ENCODE measurements at regions not wholly inside any gene's neighbourhood (a gene's known extent, or its start where the extent isn't known, plus 50 kb on each side); places are given as distances from the start of the nearest gene placed in this dataset.
A peak's percentile ranks its signal among the peaks of the same experiment; 100 is the strongest.
"Not testable (repeated sequence)": the region's sequence is repeated elsewhere in the genome, so short reads cannot be mapped to it uniquely, and the experiment has no call there.

- not testable (repeated sequence) for H3K36me3 ChIP-seq (ENCODE audit: insufficient read depth, low read length); H3K4me3 ChIP-seq (ENCODE audit: low read length); H2AFZ ChIP-seq (ENCODE audit: low read depth, low read length); H3K27me3 ChIP-seq (ENCODE audit: insufficient read depth, low read length); H3K4me1 ChIP-seq (ENCODE audit: insufficient read depth, low read length); H3K9me3 ChIP-seq (ENCODE audit: low read length)
These were observed 134.4 kb downstream of the FGF18 start for GRCh38 chr5:171553817-171554216.

DNA sequence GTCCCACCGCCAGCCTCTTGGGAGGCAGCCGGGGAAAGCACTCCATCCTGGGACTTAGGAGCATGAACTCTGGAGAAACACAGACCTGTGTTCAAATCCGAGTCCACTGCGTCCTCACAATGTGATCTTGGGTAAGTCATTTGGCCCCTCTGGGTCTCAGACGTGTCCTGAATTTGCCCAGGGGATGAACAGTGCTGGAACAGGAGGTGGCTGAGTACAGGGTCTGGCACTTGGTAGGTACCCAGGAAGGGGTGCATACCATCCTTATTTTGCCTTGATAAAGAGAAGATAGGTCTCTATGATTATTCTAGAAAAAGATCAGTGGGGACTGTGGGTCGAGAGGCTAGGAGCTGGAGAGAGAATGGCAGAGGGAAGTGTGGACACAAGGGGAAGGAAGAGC is 135.7 kb downstream of the FGF18 start:
- no peak overlapping the region for H3K4me3 ChIP-seq (ENCODE audit: low read length)
- H3K27me3 ChIP-seq (ENCODE audit: insufficient read depth, low read length): no peaks in the 10 kb centered on the region
- H3K36me3 ChIP-seq (ENCODE audit: insufficient read depth, low read length): no peaks in the 10 kb centered on the region
- no peak overlapping the region for H2AFZ ChIP-seq (ENCODE audit: low read depth, low read length)
- no peaks in the 10 kb centered on the region for H3K4me1 ChIP-seq (ENCODE audit: insufficient read depth, low read length)
- H3K9me3 ChIP-seq (ENCODE audit: low read length): no peaks in the 10 kb centered on the region

DNA sequence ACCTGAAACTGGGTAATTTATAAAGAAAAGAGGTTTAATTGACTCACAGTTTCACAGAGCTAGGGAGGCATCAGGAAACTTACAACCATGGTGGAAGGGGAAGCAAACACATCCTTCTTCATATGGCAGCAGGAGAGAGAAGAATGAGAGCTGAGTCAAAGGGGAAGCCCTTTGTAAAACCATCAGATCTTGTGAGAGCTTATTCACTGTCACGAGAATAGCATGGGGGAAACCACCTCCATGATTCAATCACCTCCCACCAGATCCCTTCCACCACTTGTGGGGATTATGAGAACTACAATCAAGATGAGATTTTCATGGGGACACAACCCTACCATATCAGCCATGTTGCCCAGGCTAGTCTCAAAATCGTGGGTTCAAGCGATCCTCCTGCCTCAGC is 143.4 kb downstream of the FGF18 start:
- Histone ChIP-seq H3K9me3 (ENCODE audit: low read length) (no peaks in the 10 kb centered on the region), H3K36me3 (ENCODE audit: insufficient read depth, low read length) (no peaks in the 10 kb centered on the region), H3K4me1 (ENCODE audit: insufficient read depth, low read length) (no peaks in the 10 kb centered on the region), H3K4me3 (ENCODE audit: low read length) (no peak overlapping the region), H2AFZ (ENCODE audit: low read depth, low read length) (no peak overlapping the region), H3K27me3 (ENCODE audit: insufficient read depth, low read length) (no peaks in the 10 kb centered on the region)

- Histone ChIP-seq H3K9me3 (ENCODE audit: low read length) (peaks cover 1% of the 10 kb centered on the region), H2AFZ (ENCODE audit: low read depth, low read length) (no peak overlapping the region), H3K4me1 (ENCODE audit: insufficient read depth, low read length) (peaks cover 3% of the 10 kb centered on the region), H3K27me3 (ENCODE audit: insufficient read depth, low read length) (no peaks in the 10 kb centered on the region), H3K4me3 (ENCODE audit: low read length) (no peak overlapping the region), H3K36me3 (ENCODE audit: insufficient read depth, low read length) (no peaks in the 10 kb centered on the region)
These were observed 148.9 kb downstream of the FGF18 start for GRCh38 chr5:171568389-171568788.

- Histone ChIP-seq H3K4me1 (ENCODE audit: insufficient read depth, low read length) (peaks cover 3% of the 10 kb centered on the region), H3K9me3 (ENCODE audit: low read length) (peaks cover 1% of the 10 kb centered on the region)
These were observed 149.7 kb downstream of the FGF18 start for GRCh38 chr5:171569065-171569712.

DNA sequence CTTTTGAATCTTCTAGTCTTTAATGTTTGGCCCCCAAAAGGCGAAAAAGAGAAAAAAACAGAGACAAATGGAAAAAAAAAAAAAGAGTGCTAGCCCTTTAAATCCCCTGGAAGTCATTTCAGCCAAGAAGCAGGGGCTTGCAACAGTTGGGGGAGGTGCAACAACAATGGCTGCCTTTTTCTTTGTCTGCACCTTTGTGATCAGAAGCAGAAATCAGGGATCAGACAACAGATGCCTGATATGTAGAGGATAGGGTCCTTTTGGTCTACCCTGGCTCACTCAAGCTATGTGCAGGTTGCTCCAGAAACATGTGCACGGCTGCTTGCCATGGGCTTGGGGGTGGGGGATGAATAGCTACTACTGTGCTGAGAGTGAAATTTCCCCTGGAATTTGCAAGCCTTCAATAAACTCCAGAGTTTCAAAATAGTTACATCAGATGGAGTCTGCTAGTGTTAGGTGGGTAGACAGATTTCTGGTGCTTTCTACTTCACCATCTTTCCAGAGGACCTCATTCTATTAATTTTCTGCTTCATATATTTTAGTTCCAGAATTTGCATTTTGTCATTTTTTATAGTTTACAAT is 150.9 kb downstream of the FGF18 start:
- peaks cover 3% of the 10 kb centered on the region for H3K4me1 ChIP-seq (ENCODE audit: insufficient read depth, low read length)
- H3K4me3 ChIP-seq (ENCODE audit: low read length): peak overlapping the region; percentile 12
- H3K27me3 ChIP-seq (ENCODE audit: insufficient read depth, low read length): no peaks in the 10 kb centered on the region
- H3K36me3 ChIP-seq (ENCODE audit: insufficient read depth, low read length): no peaks in the 10 kb centered on the region
- peak overlapping the region; percentile 64 for H2AFZ ChIP-seq (ENCODE audit: low read depth, low read length)
- H3K9me3 ChIP-seq (ENCODE audit: low read length): peaks cover 1% of the 10 kb centered on the region

More at GRCh38 chr5:171569065-171569712, 149.7 kb downstream of the FGF18 start:
- Histone ChIP-seq H3K27me3 (ENCODE audit: insufficient read depth, low read length) (no peaks in the 10 kb centered on the region), H3K4me3 (ENCODE audit: low read length) (no peak overlapping the region), H3K36me3 (ENCODE audit: insufficient read depth, low read length) (no peaks in the 10 kb centered on the region), H2AFZ (ENCODE audit: low read depth, low read length) (no peak overlapping the region)

DNA sequence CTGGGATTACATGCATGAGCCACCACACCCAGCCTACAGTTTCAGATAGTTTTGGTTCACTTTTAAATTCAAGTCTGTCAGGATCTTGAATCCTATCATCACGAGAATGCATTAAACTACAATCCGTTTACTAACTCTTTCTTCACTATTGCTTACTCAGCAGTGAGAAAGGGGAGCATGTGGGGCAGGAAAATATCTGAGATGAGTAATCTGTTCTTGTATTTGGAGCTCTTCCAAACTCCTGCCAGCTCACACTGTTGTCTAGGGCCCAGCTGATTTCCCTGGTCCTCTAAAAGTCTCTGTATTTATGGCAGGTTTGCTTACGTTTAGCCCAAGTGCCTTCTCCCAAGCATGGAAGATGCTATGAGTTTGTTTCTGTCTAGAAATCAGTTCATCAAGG is 152.2 kb downstream of the FGF18 start:
- peaks cover 3% of the 10 kb centered on the region for H3K4me1 ChIP-seq (ENCODE audit: insufficient read depth, low read length)
- no peaks in the 10 kb centered on the region for H3K27me3 ChIP-seq (ENCODE audit: insufficient read depth, low read length)
- H3K4me3 ChIP-seq (ENCODE audit: low read length): no peak overlapping the region
- H2AFZ ChIP-seq (ENCODE audit: low read depth, low read length): no peak overlapping the region
- H3K36me3 ChIP-seq (ENCODE audit: insufficient read depth, low read length): no peaks in the 10 kb centered on the region
- peaks cover 1% of the 10 kb centered on the region for H3K9me3 ChIP-seq (ENCODE audit: low read length)

GRCh38 chr5:171573021-171573420 is 153.6 kb downstream of the FGF18 start:
- no peaks in the 10 kb centered on the region for H3K27me3 ChIP-seq (ENCODE audit: insufficient read depth, low read length)
- H3K4me1 ChIP-seq (ENCODE audit: insufficient read depth, low read length): peaks cover 6% of the 10 kb centered on the region
- peaks cover 1% of the 10 kb centered on the region for H3K9me3 ChIP-seq (ENCODE audit: low read length)
- H3K36me3 ChIP-seq (ENCODE audit: insufficient read depth, low read length): no peaks in the 10 kb centered on the region
- H2AFZ ChIP-seq (ENCODE audit: low read depth, low read length): no peak overlapping the region
- H3K4me3 ChIP-seq (ENCODE audit: low read length): no peak overlapping the region

DNA sequence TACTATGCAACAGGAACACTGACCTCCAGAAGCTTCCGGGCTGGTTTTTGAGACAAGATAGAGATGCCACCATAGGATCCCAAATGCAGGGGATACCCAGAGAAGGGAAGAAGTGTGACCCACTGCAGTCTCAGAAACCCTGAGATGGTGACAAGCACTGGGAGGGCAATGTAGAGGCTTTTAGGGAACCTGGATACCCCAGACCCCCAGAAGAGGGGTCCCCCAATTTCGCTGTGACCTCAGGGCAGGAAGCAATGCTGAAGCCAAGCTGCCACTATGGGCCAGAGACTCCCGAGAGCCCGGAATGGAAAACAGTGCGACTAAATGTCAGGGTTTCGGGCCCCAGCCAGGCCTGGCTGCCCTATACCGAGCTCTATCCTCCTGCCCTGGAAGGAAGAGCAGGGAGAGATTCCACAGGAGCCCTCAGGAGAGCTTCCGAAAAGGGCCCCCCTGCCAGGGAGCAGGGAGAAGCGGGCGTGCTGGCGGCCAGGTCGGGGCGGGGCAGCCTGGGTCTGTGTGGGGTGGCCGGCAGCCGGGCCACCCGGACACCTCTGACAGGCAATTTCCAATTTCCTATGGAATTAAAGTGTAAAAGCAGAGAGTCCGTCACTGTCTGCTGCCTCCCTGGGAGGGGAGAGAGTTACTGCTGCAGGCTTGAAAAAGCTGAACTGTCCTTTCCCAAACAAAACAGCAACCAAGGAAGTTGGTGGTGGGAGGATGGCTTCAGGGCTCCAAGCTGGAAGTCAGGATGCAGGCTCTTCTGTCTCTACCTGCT is 154.2 kb downstream of the FGF18 start:
- no peaks in the 10 kb centered on the region for H3K27me3 ChIP-seq (ENCODE audit: insufficient read depth, low read length)

GRCh38 chr5:171574376-171574775 is 154.9 kb downstream of the FGF18 start:
- Histone ChIP-seq H3K27me3 (ENCODE audit: insufficient read depth, low read length) (no peaks in the 10 kb centered on the region), H3K36me3 (ENCODE audit: insufficient read depth, low read length) (no peaks in the 10 kb centered on the region), H3K9me3 (ENCODE audit: low read length) (no peaks in the 10 kb centered on the region), H3K4me3 (ENCODE audit: low read length) (no peak overlapping the region), H3K4me1 (ENCODE audit: insufficient read depth, low read length) (peaks cover 18% of the 10 kb centered on the region), H2AFZ (ENCODE audit: low read depth, low read length) (no peak overlapping the region)

More for the DNA sequence above, 154.2 kb downstream of the FGF18 start:
- Histone ChIP-seq H3K4me3 (ENCODE audit: low read length) (no peak overlapping the region), H3K36me3 (ENCODE audit: insufficient read depth, low read length) (no peaks in the 10 kb centered on the region), H3K4me1 (ENCODE audit: insufficient read depth, low read length) (peaks cover 12% of the 10 kb centered on the region), H3K9me3 (ENCODE audit: low read length) (peaks cover 1% of the 10 kb centered on the region), H2AFZ (ENCODE audit: low read depth, low read length) (no peak overlapping the region)

GRCh38 chr5:171575386-171575785 is 155.9 kb downstream of the FGF18 start:
- H3K27me3 ChIP-seq (ENCODE audit: insufficient read depth, low read length): no peaks in the 10 kb centered on the region
- H3K9me3 ChIP-seq (ENCODE audit: low read length): no peaks in the 10 kb centered on the region
- peaks cover 24% of the 10 kb centered on the region for H3K4me1 ChIP-seq (ENCODE audit: insufficient read depth, low read length)
- H3K36me3 ChIP-seq (ENCODE audit: insufficient read depth, low read length): no peaks in the 10 kb centered on the region
- no peak overlapping the region for H2AFZ ChIP-seq (ENCODE audit: low read depth, low read length)
- no peak overlapping the region for H3K4me3 ChIP-seq (ENCODE audit: low read length)

DNA sequence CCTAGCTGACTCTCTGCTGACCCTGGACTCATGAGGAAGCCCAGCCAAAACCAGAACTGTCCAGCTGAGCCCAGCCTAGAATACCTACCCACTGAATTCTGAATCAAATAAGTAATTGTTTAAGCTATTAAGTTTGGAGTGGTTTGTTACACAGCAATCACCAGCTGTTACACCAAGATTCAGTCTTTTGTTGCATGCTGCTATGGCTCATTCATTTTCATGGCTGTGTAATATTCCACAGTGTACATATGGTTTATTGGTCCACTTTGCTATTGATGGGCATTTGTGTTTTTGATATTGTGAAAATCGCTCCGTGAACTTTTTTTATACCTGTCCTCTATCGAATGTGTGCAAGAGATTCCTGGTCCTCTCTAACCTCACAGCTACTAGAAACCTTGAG is 156.4 kb downstream of the FGF18 start:
- Histone ChIP-seq H3K9me3 (ENCODE audit: low read length) (no peaks in the 10 kb centered on the region), H3K27me3 (ENCODE audit: insufficient read depth, low read length) (no peaks in the 10 kb centered on the region), H3K36me3 (ENCODE audit: insufficient read depth, low read length) (no peaks in the 10 kb centered on the region), H3K4me3 (ENCODE audit: low read length) (no peak overlapping the region), H2AFZ (ENCODE audit: low read depth, low read length) (no peak overlapping the region), H3K4me1 (ENCODE audit: insufficient read depth, low read length) (peaks cover 28% of the 10 kb centered on the region)

DNA sequence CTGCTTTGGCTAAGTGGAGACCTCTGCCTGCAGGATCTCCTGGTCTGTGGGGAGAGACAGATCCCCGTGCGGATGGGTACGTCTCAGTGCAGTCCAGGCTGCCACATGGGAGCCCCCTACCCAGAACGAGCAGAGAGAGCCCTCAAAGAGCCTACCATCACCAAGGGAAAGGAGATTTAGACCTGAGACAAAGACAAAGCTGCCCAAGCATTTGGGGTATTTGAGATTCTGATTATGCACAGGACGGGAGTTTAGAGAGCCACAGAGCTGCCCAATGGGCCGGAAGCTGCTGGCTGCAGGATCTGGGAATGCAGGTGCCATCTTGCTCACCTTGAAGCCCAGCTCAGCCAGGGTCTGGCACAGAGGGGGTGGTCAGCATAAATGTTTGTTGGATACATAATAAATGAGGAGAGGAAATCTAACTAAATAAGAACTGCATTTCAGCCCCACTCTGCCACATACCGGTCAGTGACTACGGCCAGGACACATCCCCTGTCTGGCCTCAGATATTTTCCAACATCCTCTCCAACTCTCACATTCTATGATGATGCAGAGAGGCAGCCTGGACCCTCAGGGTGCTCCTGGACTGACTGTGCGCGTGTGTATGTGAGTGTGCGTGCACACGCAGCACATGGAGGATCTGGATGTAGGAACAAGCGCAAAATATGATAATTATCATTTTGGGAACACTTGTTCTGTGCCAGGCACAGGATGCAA is 157.8 kb downstream of the FGF18 start:
- H3K4me1 ChIP-seq (ENCODE audit: insufficient read depth, low read length): peaks cover 29% of the 10 kb centered on the region
- H3K4me3 ChIP-seq (ENCODE audit: low read length): no peak overlapping the region
- H3K36me3 ChIP-seq (ENCODE audit: insufficient read depth, low read length): no peaks in the 10 kb centered on the region
- H3K9me3 ChIP-seq (ENCODE audit: low read length): no peaks in the 10 kb centered on the region
- no peaks in the 10 kb centered on the region for H3K27me3 ChIP-seq (ENCODE audit: insufficient read depth, low read length)
- no peak overlapping the region for H2AFZ ChIP-seq (ENCODE audit: low read depth, low read length)
